H9 (cell line): ENCODE measurements at regions not wholly inside any gene's neighbourhood (a gene's known extent, or its start where the extent isn't known, plus 50 kb on each side); places are given as distances from the start of the nearest gene placed in this dataset.

Experiments used
- DNase-seq: peaks from one replicate; pipeline ENCODE4 v3.0.0-alpha.2; 2017
- H2AFZ ChIP-seq: one replicate; pipeline ENCODE4 v1.6.1; 2013; ENCODE audit warnings: mild to moderate bottlenecking, low read length, control low read depth, moderate library complexity
- H2AK5ac ChIP-seq: 2 replicates; pipeline ENCODE4 v1.6.1; 2013; ENCODE audit warnings: low read length, control low read depth, mixed read lengths; ENCODE audit not compliant: insufficient read length
- H2BK120ac ChIP-seq: one replicate; pipeline ENCODE4 v1.6.1; 2013; ENCODE audit warnings: low read depth, mild to moderate bottlenecking, low read length, control low read depth, inconsistent platforms; ENCODE audit not compliant: poor library complexity, severe bottlenecking
- H2BK12ac ChIP-seq: 2 replicates; pipeline ENCODE4 v1.6.1; 2013; ENCODE audit warnings: low read length, control low read depth, mixed read lengths, low read depth; ENCODE audit not compliant: insufficient read length
- H2BK15ac ChIP-seq: 2 replicates; pipeline ENCODE4 v1.6.1; 2013; ENCODE audit warnings: low read depth, low read length, control low read depth
- H2BK20ac ChIP-seq: one replicate; pipeline ENCODE4 v1.6.1; 2013; ENCODE audit warnings: low read depth, mild to moderate bottlenecking, low read length, control low read depth, inconsistent platforms; ENCODE audit not compliant: poor library complexity, severe bottlenecking
- H2BK5ac ChIP-seq: 2 replicates; pipeline ENCODE4 v1.6.1; 2013; ENCODE audit warnings: low read length, control low read depth, mixed read lengths; ENCODE audit not compliant: insufficient read length
- H3K14ac ChIP-seq: 2 replicates; pipeline ENCODE4 v1.6.1; 2013; ENCODE audit warnings: low read length, control low read depth; ENCODE audit not compliant: insufficient read depth
- H3K18ac ChIP-seq: 2 replicates; pipeline ENCODE4 v1.6.1; 2013; ENCODE audit warnings: low read depth, mild to moderate bottlenecking, mixed read lengths, low read length, control low read depth; ENCODE audit not compliant: insufficient read length
- H3K23ac ChIP-seq: 2 replicates; pipeline ENCODE4 v1.6.1; 2013; ENCODE audit warnings: low read length, control low read depth, mixed read lengths, low read depth; ENCODE audit not compliant: insufficient read length
- H3K23me2 ChIP-seq: 2 replicates; pipeline ENCODE4 v1.6.1; 2013; ENCODE audit warnings: low read depth, mild to moderate bottlenecking, mixed read lengths, low read length, control low read depth; ENCODE audit not compliant: insufficient read length, poor library complexity, severe bottlenecking
- H3K27ac ChIP-seq: 2 replicates; pipeline ENCODE4 v1.5.1; 2013; ENCODE audit warnings: low read length, control low read depth, mixed read lengths, low read depth; ENCODE audit not compliant: insufficient read length
- H3K27me3 ChIP-seq: 2 replicates; pipeline ENCODE4 v1.6.1; 2013; ENCODE audit warnings: low read length, control low read depth, inconsistent platforms; ENCODE audit not compliant: insufficient read depth
- H3K4ac ChIP-seq: 2 replicates; pipeline ENCODE4 v1.6.1; 2013; ENCODE audit warnings: low read depth, mild to moderate bottlenecking, control low read depth, inconsistent platforms, low read length, moderate library complexity
- H3K4me1 ChIP-seq: 2 replicates; pipeline ENCODE4 v1.6.1; 2013; ENCODE audit warnings: low read length, control low read depth, inconsistent platforms; ENCODE audit not compliant: insufficient read depth
- H3K4me2 ChIP-seq: 2 replicates; pipeline ENCODE4 v1.6.1; 2013; ENCODE audit warnings: low read length, control low read depth, mixed read lengths; ENCODE audit not compliant: insufficient read length, insufficient read depth
- H3K56ac ChIP-seq: 2 replicates; pipeline ENCODE4 v1.6.1; 2013; ENCODE audit warnings: low read depth, mild to moderate bottlenecking, mixed read lengths, low read length, control low read depth; ENCODE audit not compliant: insufficient read length
- H3K79me1 ChIP-seq: 2 replicates; pipeline ENCODE4 v1.6.1; 2013; ENCODE audit warnings: low read depth, mild to moderate bottlenecking, moderate library complexity, low read length, control low read depth, inconsistent platforms; ENCODE audit not compliant: insufficient read depth, poor library complexity, severe bottlenecking
- H3K79me2 ChIP-seq: 2 replicates; pipeline ENCODE4 v1.6.1; 2013; ENCODE audit warnings: low read length, control low read depth, inconsistent platforms; ENCODE audit not compliant: insufficient read depth
- H3K9ac ChIP-seq: 2 replicates; pipeline ENCODE4 v1.6.1; 2013; ENCODE audit warnings: low read length, control low read depth, mixed read lengths; ENCODE audit not compliant: insufficient read length; ENCODE audit errors: extremely low read depth
- H3K9me3 ChIP-seq: one replicate; pipeline ENCODE4 v1.6.1; 2013; ENCODE audit warnings: low read depth, low read length, inconsistent platforms; ENCODE audit not compliant: control insufficient read depth
- H3T11ph ChIP-seq: one replicate; pipeline ENCODE4 v1.6.1; 2013; ENCODE audit warnings: mild to moderate bottlenecking, low read length, control low read depth, inconsistent platforms
- H4K20me1 ChIP-seq: one replicate; pipeline ENCODE4 v1.6.1; 2013; ENCODE audit not compliant: control insufficient read depth, insufficient read length, insufficient read depth
- H4K5ac ChIP-seq: 2 replicates; pipeline ENCODE4 v1.6.1; 2013; ENCODE audit warnings: low read depth, mild to moderate bottlenecking, mixed read lengths, low read length, control low read depth; ENCODE audit not compliant: insufficient read length
- H4K8ac ChIP-seq: replicated peaks from 2 replicates; pipeline ENCODE4 v1.6.1; 2013; ENCODE audit warnings: low read length, control low read depth, mixed read lengths, low read depth; ENCODE audit not compliant: insufficient read length
- H4K91ac ChIP-seq: 2 replicates; pipeline ENCODE4 v1.6.1; 2013; ENCODE audit warnings: low read depth, mild to moderate bottlenecking, moderate library complexity, mixed read lengths, low read length, control low read depth; ENCODE audit not compliant: insufficient read length
- H3K27ac Mint-ChIP-seq, 3 experiments: 2 replicates in 2 of 3; 3 replicates in 1 of 3; pipeline ENCODE4 v1.8.0; 2020 to 2021; ENCODE audit warnings: mixed read lengths in 3 of 3, mild to moderate bottlenecking in 1 of 3, moderate library complexity in 1 of 3
- H3K27me3 Mint-ChIP-seq: 2 replicates; pipeline ENCODE4 v1.8.0; 2021; ENCODE audit warnings: low read depth, mild to moderate bottlenecking, moderate library complexity, mixed read lengths
- H3K36me3 Mint-ChIP-seq, 3 experiments: 2 replicates in 2 of 3; 3 replicates in 1 of 3; pipeline ENCODE4 v1.8.0; 2020 to 2021; ENCODE audit warnings: low read depth in 3 of 3, mixed read lengths in 3 of 3; ENCODE audit not compliant: insufficient read depth in 1 of 3
- H3K4me1 Mint-ChIP-seq, 2 experiments: 2 replicates each; pipeline ENCODE4 v1.8.0; 2020; ENCODE audit warnings: mixed read lengths in 2 of 2
- H3K4me3 Mint-ChIP-seq, 2 experiments: 2 replicates in 1 of 2; 3 replicates in 1 of 2; pipeline ENCODE4 v1.8.0; 2020 to 2021; ENCODE audit warnings: mild to moderate bottlenecking in 2 of 2, mixed read lengths in 2 of 2, moderate library complexity in 1 of 2
- H3K9me3 Mint-ChIP-seq, 2 experiments: 2 replicates in 1 of 2; 3 replicates in 1 of 2; pipeline ENCODE4 v1.8.0; 2020; ENCODE audit warnings: mild to moderate bottlenecking in 2 of 2, mixed read lengths in 2 of 2, moderate library complexity in 1 of 2
- CTCF ChIP-seq: fragments of 200-600 bp; sonication (generic); conservative IDR thresholded peaks from 3 replicates; pipeline ENCODE4 v1.8.0; 2021; ENCODE audit warnings: antibody characterized with exemption, mild to moderate bottlenecking
- WGBS: extraction: QIAGEN DNeasy Blood & Tissue Kit; methylation state at CpG from one replicate; pipeline ENCODE4 v1.1.7; 2013; ENCODE audit warnings: missing lambda C conversion rate, low lambda C conversion rate, mixed read lengths; ENCODE audit not compliant: insufficient read length; ENCODE audit errors: extremely low coverage; 5-methylcytosine and 5-hydroxymethylcytosine counted together

- Histone ChIP-seq H3K27ac (no peak overlapping the region), H3K23me2 (no peaks in the 10 kb centered on the region), H3K4ac (no peak overlapping the region), H3K79me1 (no peaks in the 10 kb centered on the region), H3K14ac (no peak overlapping the region), H4K8ac (no peak overlapping the region), H2BK5ac (no peak overlapping the region), H3K4me2 (no peak overlapping the region), H4K20me1 (no peaks in the 10 kb centered on the region), H4K5ac (no peak overlapping the region), H2AFZ (no peak overlapping the region), H3K23ac (no peak overlapping the region), H3K4me1 (no peaks in the 10 kb centered on the region), H2BK20ac (no peak overlapping the region), H3K56ac (no peak overlapping the region), H4K91ac (no peak overlapping the region), H2AK5ac (no peak overlapping the region), H2BK15ac (no peak overlapping the region), H3K9me3 (no peaks in the 10 kb centered on the region), H3K18ac (no peak overlapping the region), H2BK120ac (no peak overlapping the region), H3T11ph (no peak overlapping the region), H3K79me2 (no peaks in the 10 kb centered on the region), H2BK12ac (no peak overlapping the region), H3K27me3 (no peaks in the 10 kb centered on the region), H3K9ac (no peak overlapping the region)
- no CpG with 5 or more reads among the region's 22 CpGs for WGBS
- no peak overlapping the region for H3K27ac Mint-ChIP-seq
- H3K36me3 Mint-ChIP-seq = no peaks in the 10 kb centered on the region; a peak in 1 of 7 replicates
- DNase-seq = no peak
- no peak for TF ChIP-seq CTCF
- no peak overlapping the region for H3K4me3 Mint-ChIP-seq
- no peaks in the 10 kb centered on the region for H3K9me3 Mint-ChIP-seq
- H3K4me1 Mint-ChIP-seq = no peaks in the 10 kb centered on the region
- peaks cover 5% of the 10 kb centered on the region for H3K27me3 Mint-ChIP-seq
Measured at GRCh38 chr18:78517328-78517727, 462.3 kb upstream of the SALL3 start.
